GM10266 (cell line): ENCODE measurements at regions not wholly inside any gene's neighbourhood (a gene's known extent, or its start where the extent isn't known, plus 50 kb on each side); places are given as distances from the start of the nearest gene placed in this dataset.
"Not testable (repeated sequence)": the region's sequence is repeated elsewhere in the genome, so short reads cannot be mapped to it uniquely, and the experiment has no call there.

Experiments used
- DNase-seq: peaks from one replicate; pipeline ENCODE4 v3.0.0; 2012; ENCODE audit errors: extremely low spot score
- CTCF ChIP-seq: IDR thresholded peaks from 2 replicates; pipeline ENCODE4 v1.5.1; 2012; ENCODE audit warnings: mild to moderate bottlenecking, low read depth; ENCODE audit not compliant: control insufficient read depth, insufficient read depth; ENCODE audit errors: missing control alignments

DNA sequence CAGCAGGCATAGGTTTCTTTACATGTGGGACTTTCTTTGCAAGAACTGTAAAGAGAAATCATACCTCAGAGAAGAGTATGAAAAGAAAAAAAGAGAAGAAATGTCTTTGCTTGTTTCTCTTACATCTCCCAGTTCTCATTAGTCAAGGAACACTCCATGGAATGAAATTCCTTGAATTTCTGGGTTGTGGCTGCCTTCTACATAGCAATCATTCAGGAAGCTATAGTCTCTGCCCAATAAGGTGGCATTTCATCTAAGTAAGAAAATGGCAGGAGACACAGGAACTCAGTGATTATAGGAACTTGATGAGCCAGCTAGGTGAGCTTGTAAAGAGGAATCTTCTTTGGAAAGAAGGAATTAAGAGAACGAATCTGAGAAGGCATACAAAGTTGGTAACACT is 197.0 kb upstream of the FKBP1C start:
- TF ChIP-seq CTCF, result no peak
- DNase-seq, result no peak

- no peak for DNase-seq
- no peak for TF ChIP-seq CTCF
Observed at GRCh38 chr6:63022631-63023030, 188.6 kb upstream of the FKBP1C start.

GRCh38 chr6:63023726-63024125 is 187.5 kb upstream of the FKBP1C start:
- no peak for TF ChIP-seq CTCF
- DNase-seq, result no peak

DNA sequence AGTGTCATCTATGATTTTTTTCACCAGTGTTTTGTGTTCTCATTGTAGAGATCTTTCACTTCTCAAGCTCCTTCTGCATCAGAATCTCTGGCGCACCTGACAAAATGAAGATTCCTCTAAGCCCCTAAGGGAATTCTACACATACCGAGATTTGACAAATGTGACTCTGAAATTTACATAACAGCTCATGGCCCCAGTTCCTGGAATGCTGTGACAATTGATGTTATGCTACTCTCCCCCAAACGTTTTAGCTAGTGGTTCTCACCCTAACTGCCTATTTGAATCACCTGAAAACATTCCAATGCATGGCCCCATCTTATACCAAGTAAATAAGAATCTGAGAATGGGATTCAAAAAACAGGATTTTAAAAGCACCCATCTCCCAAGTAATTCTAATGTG is 162.1 kb upstream of the FKBP1C start:
- DNase-seq, result no peak
- no peak for TF ChIP-seq CTCF

GRCh38 chr6:63053206-63053605 is 158.1 kb upstream of the FKBP1C start:
- not testable (repeated sequence) for DNase-seq

DNA sequence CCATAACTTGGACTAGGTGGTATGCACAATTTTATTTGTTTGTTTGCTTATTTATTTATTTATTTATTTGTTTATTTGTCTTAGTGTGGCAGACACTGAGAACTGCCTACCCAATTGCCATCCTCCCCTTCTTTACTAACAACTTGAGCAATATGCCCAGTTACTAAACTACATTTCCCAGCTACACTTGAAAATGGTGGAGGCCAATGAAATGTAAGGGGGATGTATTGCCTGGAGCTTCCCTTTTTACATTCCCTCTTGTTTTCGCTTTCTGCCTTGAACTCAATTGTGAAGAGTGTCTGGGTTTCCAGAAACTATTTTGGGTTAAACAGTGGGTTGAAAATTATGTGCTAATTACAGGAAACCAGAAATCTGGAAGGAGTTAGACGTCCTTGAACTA is 152.7 kb upstream of the FKBP1C start:
- no peak for DNase-seq
- no peak for TF ChIP-seq CTCF

DNA sequence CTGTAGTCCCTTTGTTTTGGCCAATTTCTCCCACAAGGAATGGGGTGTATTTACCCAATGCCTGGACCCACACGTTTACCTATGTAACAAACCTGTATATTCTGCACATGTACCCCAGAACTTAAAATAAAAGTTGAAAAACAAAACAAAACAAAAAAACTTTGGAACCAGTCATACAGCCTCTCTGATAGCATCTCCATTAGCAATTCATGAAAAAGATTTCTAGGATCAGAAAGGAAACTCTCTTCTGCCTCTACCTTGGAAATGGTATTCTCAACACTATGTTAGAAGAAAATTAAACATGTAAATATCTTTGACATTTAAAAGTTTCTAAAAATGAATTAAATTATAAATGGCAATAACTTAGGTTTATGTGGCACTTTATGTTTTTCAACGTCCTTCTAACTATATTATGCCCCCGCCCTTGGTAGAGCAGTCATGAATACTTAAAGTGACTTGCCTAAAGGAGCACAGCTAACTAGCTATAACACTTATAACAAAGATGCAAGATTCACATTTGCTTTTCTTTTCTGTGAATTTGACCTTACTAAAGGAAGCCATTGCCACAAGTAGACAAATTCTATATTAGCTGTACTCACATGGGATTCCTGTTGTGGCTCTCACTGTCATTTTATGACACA is 147.5 kb upstream of the FKBP1C start:
- DNase-seq, result no peak
- no peak for TF ChIP-seq CTCF
